GM18907 (cell line): ENCODE measurements at regions not wholly inside any gene's neighbourhood (a gene's known extent, or its start where the extent isn't known, plus 50 kb on each side); places are given as distances from the start of the nearest gene placed in this dataset.

Experiments used
- ATAC-seq: cut with Tn5 transposase; IDR thresholded peaks from one replicate; pipeline ENCODE4 v1.9.1; 2021; ENCODE audit warnings: mild to moderate bottlenecking, moderate library complexity; ENCODE audit not compliant: unreplicated experiment

DNA sequence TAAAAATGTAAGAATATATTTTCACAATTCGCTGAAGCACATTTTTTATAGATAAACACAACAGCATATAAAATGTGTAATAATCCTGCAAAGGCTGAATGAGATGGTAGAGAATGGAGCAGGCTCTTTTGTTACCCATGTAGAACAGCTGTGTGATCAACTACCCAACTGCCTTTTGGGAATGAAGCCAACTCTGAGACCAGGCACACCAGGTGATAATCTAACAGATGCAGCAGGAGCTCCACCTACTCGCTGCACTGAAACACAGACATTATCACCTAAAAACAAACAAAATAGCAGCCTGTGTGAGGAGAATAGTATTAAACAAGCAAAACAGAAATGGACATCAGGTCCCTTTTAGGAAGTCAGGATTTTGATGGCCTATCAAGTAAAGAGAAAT, 183.3 kb downstream of the CCDC59 start:
- no peak for ATAC-seq

DNA sequence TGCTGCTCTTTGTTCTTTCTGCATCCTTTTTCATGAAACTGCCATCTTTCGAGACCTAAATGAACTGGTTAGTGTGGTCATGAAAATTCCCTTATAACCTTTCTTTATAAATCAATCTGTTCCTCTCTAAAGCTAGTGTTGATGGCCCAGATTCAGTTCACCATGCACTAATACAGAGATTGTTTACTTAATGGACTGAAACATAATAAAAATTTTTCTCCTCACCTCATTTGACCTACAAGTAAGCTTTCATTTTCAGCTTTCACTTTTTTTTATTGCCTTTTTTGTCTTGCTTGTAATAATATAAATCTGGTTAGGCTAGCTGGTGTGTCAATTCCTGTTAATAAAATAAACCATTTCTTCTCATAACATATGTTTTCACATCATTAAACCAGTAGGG, 183.8 kb downstream of the CCDC59 start:
- ATAC-seq = no peak

DNA sequence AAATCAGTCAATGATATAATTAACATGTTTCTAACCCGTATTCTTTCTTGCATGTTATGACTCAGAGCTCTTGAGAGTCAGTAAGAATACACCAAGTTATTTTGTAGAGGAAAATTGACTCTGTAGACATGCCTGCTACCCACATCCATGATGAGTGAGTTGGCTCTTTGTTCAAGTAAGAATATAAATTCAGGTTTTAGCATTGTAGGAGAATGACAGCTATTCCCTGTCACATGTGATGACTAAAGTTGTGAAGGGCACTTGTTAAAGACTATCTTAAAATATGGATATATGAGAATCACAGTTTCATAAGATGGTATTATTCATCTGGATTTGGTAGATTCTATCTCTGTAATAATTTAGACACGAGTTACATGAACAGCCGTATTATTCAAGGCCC, 209.1 kb downstream of the CCDC59 start:
- ATAC-seq = no peak

DNA sequence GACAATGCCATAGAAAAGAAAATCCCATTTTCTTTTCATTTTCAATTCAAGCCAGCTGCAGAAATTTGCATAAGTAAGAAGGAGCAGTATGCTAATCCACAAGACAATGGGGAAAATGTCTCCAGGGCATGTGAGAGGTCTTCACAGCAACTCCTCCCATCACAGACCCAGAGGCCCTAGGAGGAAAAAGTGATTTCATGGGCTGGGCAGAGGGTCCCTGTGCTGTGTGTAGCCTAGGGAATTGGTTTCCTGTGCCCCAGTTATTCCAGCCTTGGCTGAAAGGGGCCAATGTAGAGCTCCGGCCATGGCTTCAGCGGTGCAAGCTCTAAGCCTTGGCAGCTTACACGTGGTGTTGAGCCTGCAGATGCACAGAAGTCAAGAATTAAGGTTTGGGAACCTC, 211.4 kb downstream of the CCDC59 start:
- ATAC-seq = no peak

DNA sequence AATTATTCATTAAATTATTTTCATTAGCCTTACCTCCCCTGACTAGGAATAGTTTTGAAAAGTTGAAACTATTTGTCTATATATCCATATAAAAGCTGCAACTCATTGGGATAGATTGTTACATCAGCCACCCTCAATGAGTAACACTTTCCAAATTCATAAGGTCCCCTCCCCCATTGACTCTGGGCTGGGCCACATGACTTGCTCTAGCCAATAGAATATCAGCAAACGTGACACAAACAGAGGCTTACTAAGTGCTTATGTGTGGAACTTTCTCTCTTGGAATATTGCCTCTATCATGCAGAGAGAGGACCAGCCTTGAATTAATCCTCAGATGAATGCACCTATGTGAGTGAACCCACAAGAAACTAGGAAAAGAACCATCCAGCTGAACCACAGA, 213.7 kb downstream of the CCDC59 start:
- ATAC-seq = no peak

DNA sequence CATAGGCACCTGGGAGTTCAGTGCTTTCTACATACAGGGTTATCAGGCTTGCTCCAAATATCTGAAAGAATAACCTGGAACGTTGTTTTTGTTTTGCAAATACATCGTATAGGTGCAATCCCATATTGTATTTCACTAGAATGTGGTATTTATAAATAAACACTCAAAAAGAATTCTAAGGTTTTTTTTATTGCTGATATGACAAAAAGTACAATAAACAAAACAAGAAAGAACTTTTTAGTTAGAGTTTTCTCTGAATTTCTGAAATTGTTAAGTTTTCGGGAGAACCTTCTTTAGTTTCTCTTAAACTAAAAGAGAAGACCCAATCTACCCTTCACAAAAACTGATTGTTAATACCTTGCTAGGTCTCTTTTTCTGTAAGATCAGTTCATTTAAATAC, 225.8 kb downstream of the CCDC59 start:
- ATAC-seq = no peak

DNA sequence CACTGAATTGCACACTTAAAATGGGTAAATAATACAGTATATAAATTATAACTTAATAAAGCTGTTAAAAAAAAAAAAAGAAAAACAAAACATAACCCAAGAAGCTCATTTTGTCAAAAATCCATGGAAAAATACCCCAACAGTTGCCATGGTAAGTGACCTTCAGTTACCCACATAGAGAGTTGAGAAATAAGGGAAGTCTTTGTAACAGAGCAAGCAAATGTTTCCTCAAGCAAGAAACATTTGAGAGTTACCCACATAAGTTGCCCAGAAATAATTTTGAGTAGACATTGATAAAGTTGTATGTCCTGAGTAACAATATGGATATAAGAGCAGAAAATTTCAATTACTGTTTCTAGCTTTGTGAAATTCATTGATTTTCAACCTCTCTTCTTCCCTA, 227.4 kb downstream of the CCDC59 start:
- ATAC-seq = no peak

DNA sequence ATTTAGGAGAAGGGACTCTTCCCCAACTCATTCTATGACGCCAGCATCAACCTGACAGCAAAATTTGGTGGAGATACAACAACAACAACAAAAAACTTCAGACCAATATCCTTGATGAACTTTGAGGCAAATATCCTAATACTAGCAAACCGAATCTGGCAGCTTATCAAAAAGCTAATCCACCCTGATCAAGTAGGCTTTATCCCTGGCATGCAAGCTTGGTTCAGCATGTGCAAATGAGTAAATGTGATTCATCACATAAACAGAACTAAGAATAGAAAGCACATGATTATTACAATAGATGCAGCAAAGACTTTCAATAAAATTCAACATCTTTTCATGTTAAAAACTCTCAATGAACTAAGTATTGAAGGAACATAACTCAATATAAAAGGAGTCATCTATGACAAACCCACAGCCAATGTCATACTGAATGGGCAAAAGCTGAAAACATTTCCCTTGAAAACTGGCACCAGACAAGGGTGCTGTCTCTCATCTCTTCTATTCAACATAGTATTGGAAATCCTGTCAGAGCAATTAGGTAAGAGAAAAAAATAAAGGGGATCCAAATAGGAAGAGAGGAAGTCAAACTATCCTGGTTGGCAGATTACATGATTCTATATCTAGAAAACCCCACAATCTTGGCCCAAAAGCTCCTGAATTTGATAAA, 233.3 kb downstream of the CCDC59 start:
- ATAC-seq = no peak

DNA sequence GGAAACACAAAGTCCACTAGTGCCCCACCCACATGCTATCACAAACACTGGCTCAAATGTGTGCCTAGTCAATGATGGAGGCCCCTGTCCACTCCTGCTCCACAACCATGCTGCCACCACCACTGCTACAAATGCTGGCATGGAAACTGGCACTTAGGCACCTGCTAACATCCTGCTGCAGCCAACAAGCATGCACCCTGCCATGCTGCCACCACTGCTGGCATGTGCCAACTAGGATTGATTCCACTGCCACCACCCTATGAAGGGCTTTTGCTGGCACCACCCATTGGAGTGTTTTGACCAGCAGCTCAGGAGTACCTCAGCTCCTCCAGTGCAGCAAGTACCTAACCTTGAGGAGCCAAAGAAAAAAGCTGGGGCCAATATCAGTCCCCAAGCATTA, 236.6 kb downstream of the CCDC59 start:
- no peak for ATAC-seq

DNA sequence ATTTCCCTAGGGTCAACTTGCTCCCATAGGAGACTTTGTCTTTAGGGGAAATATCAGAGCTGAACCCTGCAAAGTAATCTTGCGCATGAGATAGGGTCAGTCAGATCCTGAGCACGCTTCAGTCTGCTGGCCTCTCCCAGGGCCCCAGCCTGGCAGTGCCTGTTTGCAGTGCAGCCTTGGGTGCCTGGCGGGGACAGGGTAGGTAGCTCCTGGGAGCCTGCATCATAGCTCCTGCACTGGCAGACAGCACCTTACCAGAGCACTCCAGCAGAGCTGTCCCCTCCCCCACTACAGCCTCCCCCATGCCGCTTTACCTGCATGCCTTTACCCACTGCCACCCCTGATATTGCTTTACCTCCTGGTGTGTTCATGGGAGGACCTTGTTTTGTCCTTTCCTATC, 237.3 kb downstream of the CCDC59 start:
- no peak for ATAC-seq

DNA sequence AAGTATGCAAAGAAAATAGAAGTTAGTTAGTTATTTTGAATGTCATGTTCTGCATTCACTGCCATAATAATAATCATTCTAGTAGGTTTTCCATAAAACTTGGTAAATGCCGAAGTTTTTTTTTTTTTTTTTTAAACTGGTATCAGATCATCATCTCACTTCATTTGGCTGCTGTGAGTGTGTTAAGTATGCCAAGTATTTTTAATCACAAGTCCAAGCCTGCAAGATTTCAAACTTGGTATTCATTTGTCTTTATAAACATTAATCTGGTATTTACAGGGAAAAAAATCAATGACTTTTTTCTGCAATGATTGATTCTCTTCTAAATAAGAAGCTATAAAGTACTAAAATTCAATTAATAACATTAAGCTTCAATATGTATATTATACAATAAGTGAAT, 248.9 kb downstream of the CCDC59 start:
- ATAC-seq = no peak

DNA sequence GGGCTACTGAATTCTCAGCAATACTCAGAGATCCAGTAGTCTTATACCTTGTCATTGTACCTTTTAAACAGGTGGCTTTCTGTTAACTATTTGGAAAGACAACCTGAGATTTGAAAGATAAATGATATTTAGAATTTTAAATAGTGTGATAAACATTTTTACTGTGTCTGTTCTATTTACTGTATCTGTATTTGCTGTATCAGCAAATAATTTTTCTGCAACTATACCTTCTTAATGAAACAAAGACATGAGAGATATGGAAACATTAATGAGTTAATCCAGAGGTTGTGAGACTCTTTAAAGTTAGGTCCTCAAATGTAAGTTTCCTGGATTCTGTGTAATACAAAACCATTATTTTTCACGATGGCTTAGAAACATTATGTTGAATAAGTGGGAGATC, 249.6 kb downstream of the CCDC59 start:
- ATAC-seq = no peak

DNA sequence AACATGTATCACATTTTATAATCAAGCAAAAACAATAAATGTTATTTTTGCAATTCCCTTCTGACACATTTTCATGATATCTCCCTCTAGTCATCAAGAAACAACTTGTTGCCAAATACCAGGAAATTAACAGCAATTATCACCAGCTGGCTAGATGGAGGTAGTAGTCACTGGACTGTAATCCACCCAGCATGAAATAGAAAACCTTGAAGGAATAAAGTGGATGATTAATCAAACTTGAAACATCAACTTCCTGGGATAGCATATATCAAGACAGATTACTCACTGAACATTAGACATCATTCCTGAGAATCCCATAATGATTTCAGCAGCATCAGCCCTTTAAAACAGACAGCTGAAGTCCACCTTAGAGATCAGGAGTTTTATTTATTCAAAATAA, 259.0 kb downstream of the CCDC59 start:
- ATAC-seq = no peak

DNA sequence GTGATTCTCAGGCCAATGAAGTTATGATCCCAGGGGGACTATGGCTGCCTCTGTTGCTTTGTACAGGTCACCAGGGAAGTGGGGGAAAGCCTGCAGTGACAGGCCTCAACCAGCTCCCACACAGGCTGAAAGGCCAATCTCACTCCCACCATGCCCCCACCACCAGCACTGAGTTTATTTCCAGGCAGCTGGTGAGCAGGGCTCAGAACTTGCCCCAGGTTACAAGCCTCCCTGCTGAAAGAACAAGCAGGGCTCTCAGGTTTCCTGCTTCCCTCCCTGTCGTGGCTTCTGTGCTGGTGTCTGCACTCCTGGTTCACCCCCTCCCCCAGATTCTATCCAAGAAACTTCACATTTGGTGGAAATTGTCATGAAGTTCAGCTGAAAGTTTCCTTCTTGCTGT, 260.3 kb downstream of the CCDC59 start:
- no peak for ATAC-seq

DNA sequence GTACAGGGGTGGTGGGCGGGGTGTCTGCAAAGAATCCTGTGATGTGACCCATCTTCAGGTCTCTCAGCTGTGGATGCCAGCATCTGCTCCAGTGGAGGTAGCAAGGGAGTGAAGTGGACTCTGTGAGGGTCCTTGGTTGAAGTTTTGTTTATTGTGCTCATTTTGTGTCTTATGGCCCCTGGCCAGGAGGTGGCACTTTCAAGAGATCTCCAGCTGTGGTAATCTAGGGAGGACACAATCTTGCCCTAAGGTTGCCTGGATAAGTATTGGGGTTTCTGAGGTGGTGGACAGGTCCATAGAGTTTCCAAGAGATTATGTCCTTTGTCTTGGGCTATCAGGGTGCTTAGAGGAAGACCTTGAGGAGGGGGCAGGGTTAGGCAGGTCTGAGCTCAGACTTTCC, 260.7 kb downstream of the CCDC59 start:
- no peak for ATAC-seq

DNA sequence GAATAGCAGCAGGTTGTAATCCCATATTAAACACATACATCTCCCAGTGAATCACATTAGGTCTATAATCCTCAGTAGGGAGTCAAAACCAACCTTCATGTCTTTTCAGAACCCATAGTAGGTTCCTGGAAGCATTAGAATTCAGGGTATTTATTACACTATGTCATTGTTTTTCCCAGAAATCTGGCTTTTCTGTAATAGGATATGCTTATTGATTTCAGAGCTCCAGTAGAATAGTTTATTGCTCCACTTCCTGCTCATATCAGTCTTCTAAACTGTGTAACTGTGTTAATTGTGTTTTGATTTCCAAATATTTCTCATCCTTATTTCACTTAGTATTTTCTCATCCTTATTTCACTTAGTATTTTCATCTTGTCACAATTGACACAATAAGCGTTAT, 268.0 kb downstream of the CCDC59 start:
- no peak for ATAC-seq

DNA sequence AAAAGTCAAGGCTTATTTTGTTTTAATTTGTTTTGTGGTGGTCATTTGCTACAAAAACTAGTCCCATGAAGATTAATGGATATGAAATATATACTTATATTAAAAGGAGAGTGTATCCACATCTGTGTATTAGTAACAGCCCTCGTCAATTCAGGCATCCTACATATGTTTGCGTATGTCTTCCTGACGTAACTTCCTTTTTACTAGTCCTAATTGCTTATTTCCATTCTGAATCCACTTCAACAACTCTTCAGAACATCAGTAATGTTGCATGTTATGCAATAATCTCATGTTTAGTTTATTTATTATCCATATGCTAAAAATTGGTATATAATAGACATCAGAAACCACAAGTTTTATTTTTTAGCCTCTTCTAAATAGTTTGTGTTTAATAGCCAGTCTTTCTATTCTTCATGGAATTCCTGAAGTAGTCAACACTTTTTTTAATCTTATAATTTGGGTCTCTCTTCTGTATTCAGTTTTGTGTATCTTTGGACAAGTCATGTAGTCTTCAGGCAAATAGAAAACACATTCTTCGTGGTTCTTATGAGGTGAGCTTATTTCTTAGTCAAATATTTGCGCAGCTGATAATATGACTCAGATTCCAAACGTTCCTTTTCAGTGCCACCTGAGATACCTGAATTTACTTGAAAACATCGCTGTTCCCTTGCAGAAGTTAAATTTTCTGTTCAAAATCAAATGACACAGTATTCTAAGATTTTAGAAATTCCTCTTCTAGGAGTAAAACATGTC, 268.6 kb downstream of the CCDC59 start:
- ATAC-seq = no peak

DNA sequence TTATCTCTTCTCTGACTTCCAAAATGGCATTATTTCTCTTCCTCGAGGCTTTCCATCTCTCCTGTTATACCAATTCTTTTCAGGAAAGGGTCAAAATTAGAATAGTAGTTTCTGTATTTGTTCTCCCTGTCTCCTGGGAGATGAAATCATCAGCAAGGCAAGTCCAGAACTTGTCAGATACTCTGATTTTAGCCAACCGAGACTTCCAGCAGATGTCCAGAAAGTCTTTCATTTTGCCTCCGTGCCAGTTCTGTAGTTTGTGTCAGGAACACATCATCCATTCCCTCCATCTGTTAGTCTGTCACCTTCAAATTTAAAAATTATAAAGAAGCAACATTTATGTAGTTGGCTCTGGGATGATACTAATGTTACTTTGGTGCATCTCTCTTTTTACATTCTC, 275.7 kb downstream of the CCDC59 start:
- no peak for ATAC-seq

DNA sequence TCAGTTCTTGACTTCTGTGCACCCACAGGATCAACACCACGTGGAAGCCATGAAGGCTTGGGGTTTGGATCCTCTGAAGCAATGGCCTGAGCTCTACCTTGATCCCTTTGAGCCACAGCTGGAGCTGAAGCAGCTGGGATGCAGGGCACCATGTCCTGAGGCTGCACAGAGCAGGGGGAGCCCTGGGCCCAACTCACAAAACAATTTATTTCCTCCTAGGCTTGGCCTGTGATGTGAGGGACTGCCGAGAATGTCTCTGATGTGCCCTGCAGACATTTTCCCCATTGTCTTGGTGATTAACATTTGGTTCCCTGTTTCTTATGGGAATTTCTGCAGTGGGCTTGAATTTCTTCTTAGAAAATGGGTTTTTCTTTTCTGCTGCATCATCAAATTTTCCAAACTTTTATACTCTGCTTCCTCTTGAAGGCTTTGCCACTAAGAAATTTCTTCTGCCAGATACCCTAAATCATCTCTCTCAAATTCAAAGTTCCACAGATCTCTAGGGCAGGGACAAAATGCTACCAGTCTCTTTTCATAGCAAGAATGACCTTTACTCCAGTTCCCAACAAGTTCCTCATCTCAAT, 288.2 kb downstream of the CCDC59 start:
- ATAC-seq = no peak

DNA sequence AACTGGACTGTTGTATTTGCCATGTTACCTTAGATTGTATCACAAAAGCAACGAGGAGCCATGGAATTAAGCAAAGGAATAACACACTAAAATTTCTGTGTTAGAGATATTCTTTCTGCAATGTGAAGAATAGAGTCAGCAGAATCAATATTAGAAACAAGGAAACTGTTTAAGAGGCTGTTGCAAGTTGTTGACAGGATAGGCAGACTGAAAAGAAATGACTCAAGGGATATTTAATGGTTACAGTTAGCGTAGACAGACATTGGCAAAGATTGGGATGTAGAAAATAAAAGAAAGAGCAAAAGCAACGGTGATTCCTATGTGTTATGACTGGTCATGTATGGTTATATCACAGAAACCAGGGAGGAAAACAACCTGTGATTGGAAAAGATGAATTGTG, 299.0 kb upstream of the PPFIA2 start:
- ATAC-seq = no peak

DNA sequence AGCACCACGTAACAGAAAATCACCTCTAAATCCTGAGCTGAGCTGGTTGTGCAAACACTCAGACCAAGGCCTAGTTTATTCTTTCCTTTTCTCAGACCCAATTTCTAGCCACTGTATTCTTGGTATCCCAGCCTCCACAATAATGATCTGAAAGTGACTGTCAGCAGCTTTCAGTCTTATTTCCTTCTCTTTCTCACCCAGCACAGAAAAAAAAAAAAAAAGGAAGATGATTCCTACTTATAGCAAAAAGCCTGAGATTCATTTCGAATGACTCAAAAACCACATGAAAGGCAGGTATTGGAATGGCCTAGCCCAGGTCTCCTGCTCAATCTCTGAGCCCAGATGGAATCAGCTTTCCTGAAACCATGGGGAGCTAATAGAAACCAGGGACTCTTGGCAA, 298.6 kb upstream of the PPFIA2 start:
- ATAC-seq = no peak

DNA sequence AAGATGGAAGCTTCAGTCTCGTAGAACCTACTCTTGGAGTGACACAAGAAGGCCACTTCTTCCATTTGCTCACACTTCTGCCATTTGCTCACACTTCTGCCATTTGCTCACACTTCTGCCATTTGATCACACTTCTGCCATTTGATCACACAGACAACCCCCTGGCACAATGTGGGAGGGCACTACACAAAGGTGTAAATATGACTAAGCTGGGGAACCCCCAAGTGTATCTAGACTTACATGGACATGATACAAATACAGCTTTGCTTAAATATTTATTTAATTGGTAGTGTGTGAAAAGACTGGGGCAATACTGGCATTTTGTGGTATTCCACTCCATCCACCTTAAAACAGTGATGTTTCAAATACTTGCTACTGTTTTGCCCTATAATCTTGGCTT, 296.2 kb upstream of the PPFIA2 start:
- ATAC-seq = no peak

DNA sequence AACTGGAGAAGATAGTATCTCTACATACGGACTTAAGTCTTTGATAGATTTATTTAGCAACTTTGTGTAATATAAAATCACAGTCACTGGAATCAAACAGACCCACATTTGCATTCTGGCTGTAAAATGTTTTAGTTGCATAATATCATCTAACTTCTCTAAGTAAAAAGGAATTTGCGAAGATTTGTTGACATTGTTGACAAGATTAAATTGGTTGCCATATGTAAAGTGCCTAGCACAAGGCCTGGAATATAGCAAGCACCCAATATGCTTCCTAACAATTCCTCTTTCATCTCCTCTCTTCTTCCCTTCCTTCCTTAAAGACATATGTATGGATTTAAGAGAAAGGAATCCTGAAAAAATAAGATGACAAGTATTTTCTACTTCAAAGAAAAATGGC, 295.4 kb upstream of the PPFIA2 start:
- no peak for ATAC-seq
